DND-41 (cell line): ENCODE measurements at regions not wholly inside any gene's neighbourhood (a gene's known extent, or its start where the extent isn't known, plus 50 kb on each side); places are given as distances from the start of the nearest gene placed in this dataset.

ENCODE experiments used
- ATAC-seq: fragments of 200-7000 bp; cut with Tn5 transposase; 3 replicates; pipeline ENCODE4 v1.9.1; 2021; ENCODE audit warnings: low read depth; ENCODE audit not compliant: insufficient read depth
- DNase-seq: peaks from one replicate; pipeline ENCODE4 v3.0.0-alpha.2; 2020
- H2AFZ ChIP-seq: 2 replicates; pipeline ENCODE4 v1.6.0; 2012; ENCODE audit warnings: low read depth, low read length
- H3K27ac ChIP-seq: 2 replicates; pipeline ENCODE4 v1.5.1; 2012; ENCODE audit warnings: low read length, inconsistent platforms
- H3K27me3 ChIP-seq: fragments of 200-600 bp; sonication (generic); 2 replicates; pipeline ENCODE4 v1.6.0; 2012; ENCODE audit warnings: low read length, mild to moderate bottlenecking, inconsistent platforms; ENCODE audit not compliant: insufficient read depth, poor library complexity
- H3K36me3 ChIP-seq: 2 replicates; pipeline ENCODE4 v1.5.1; 2012; ENCODE audit warnings: low read length, inconsistent platforms; ENCODE audit not compliant: insufficient read depth
- H3K4me1 ChIP-seq: 2 replicates; pipeline ENCODE4 v1.5.1; 2012; ENCODE audit warnings: mild to moderate bottlenecking, low read length; ENCODE audit not compliant: insufficient read depth
- H3K4me2 ChIP-seq: 2 replicates; pipeline ENCODE4 v1.6.0; 2012; ENCODE audit warnings: mild to moderate bottlenecking, moderate library complexity, low read length, inconsistent platforms; ENCODE audit not compliant: insufficient read depth
- H3K4me3 ChIP-seq, 2 experiments: fragments of 200-600 bp in 1 of 2; shearing (Covaris generic) in 1 of 2; 2 replicates each; pipeline ENCODE4 v1.5.1; 2012 to 2016; ENCODE audit warnings: inconsistent platforms in 2 of 2, low read length in 2 of 2, mild to moderate bottlenecking in 2 of 2, low read depth in 1 of 2, moderate library complexity in 1 of 2
- H3K79me2 ChIP-seq: 2 replicates; pipeline ENCODE4 v1.6.0; 2012; ENCODE audit warnings: low read length, inconsistent platforms; ENCODE audit not compliant: insufficient read depth
- H3K9ac ChIP-seq: 2 replicates; pipeline ENCODE4 v1.6.0; 2012; ENCODE audit warnings: low read depth, mild to moderate bottlenecking, inconsistent platforms, low read length, moderate library complexity
- H3K9me3 ChIP-seq: 2 replicates; pipeline ENCODE4 v1.5.1; 2012; ENCODE audit warnings: low read length, moderate library complexity, mild to moderate bottlenecking, inconsistent platforms; ENCODE audit not compliant: insufficient read depth, severe bottlenecking
- H4K20me1 ChIP-seq: 2 replicates; pipeline ENCODE4 v1.6.0; 2012; ENCODE audit warnings: low read length; ENCODE audit not compliant: insufficient read depth
- EZH2 ChIP-seq: IDR thresholded peaks from 3 replicates; pipeline ENCODE4 v1.6.1; 2012; ENCODE audit warnings: borderline replicate concordance, low read depth, mild to moderate bottlenecking, moderate library complexity, low read length, inconsistent platforms; ENCODE audit not compliant: severe bottlenecking
- TF ChIP-seq, protein P1 (sequence below): IDR thresholded peaks from 2 replicates; pipeline ENCODE4 v1.5.1; 2012; ENCODE audit warnings: borderline replicate concordance, low read length, moderate library complexity, mild to moderate bottlenecking; ENCODE audit not compliant: poor library complexity, severe bottlenecking; ENCODE audit errors: extremely low read depth

DNA sequence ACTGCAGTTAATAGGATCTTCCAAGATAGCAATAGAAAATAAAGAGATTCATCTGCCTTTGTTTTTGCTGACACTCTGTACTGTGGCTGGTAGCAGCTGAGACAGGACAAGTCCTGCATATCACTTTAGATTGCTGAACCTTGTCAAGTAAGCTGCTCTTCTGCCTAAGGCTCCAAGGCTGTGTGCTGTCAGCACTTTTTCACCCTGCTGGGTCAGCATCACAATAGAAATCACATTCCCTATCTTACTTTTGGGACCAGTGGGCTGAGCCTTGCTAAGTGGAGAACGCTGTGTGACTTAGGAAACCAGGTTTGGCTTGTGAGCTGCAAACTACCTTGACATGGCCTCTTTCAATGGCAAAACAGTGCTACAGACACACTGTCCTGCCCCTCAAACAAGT, 263.9 kb downstream of the FRK start:
- Histone ChIP-seq H3K27me3 (no peaks in the 10 kb centered on the region), H3K4me3 (no peak overlapping the region), H3K4me1 (no peaks in the 10 kb centered on the region), H3K27ac (no peak overlapping the region), H3K36me3 (no peaks in the 10 kb centered on the region), H3K4me2 (no peak overlapping the region), H4K20me1 (no peaks in the 10 kb centered on the region), H3K9ac (no peak overlapping the region), H3K9me3 (no peaks in the 10 kb centered on the region), H2AFZ (no peak overlapping the region), H3K79me2 (no peaks in the 10 kb centered on the region)
- ATAC-seq: no peak
- TF ChIP-seq EZH2: no peak
- TF ChIP-seq, protein P1, sequence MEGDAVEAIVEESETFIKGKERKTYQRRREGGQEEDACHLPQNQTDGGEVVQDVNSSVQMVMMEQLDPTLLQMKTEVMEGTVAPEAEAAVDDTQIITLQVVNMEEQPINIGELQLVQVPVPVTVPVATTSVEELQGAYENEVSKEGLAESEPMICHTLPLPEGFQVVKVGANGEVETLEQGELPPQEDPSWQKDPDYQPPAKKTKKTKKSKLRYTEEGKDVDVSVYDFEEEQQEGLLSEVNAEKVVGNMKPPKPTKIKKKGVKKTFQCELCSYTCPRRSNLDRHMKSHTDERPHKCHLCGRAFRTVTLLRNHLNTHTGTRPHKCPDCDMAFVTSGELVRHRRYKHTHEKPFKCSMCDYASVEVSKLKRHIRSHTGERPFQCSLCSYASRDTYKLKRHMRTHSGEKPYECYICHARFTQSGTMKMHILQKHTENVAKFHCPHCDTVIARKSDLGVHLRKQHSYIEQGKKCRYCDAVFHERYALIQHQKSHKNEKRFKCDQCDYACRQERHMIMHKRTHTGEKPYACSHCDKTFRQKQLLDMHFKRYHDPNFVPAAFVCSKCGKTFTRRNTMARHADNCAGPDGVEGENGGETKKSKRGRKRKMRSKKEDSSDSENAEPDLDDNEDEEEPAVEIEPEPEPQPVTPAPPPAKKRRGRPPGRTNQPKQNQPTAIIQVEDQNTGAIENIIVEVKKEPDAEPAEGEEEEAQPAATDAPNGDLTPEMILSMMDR: no peak
- DNase-seq: no peak

DNA sequence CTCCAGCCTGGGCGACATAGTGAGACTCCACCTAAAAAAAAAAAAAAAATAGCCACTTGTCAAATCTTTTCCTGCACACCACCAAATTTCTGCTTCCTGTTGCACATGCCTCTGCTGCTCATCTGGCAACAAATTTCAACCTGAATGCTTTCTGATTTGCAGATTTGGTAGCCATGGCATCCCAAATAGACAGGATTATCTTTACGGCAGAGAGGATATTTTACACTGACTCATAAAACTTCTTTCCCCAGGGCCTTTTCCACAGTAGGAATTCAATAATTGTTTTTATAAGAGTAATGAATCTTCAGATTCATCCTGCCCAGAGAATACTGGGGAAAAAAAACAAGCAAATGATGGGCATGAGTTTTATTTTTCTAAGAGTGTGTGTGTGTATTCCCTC, 264.6 kb downstream of the FRK start:
- H3K4me2 ChIP-seq: no peak overlapping the region
- no peak overlapping the region for H3K4me3 ChIP-seq
- no peaks in the 10 kb centered on the region for H3K27me3 ChIP-seq
- H3K4me1 ChIP-seq: no peaks in the 10 kb centered on the region
- no peak for TF ChIP-seq EZH2
- TF ChIP-seq, protein P1: no peak
- H2AFZ ChIP-seq: no peak overlapping the region
- no peaks in the 10 kb centered on the region for H3K36me3 ChIP-seq
- no peak for ATAC-seq
- no peak overlapping the region for H3K9ac ChIP-seq
- H3K27ac ChIP-seq: no peak overlapping the region
- no peaks in the 10 kb centered on the region for H3K9me3 ChIP-seq
- no peaks in the 10 kb centered on the region for H4K20me1 ChIP-seq
- DNase-seq: no peak
- no peaks in the 10 kb centered on the region for H3K79me2 ChIP-seq

DNA sequence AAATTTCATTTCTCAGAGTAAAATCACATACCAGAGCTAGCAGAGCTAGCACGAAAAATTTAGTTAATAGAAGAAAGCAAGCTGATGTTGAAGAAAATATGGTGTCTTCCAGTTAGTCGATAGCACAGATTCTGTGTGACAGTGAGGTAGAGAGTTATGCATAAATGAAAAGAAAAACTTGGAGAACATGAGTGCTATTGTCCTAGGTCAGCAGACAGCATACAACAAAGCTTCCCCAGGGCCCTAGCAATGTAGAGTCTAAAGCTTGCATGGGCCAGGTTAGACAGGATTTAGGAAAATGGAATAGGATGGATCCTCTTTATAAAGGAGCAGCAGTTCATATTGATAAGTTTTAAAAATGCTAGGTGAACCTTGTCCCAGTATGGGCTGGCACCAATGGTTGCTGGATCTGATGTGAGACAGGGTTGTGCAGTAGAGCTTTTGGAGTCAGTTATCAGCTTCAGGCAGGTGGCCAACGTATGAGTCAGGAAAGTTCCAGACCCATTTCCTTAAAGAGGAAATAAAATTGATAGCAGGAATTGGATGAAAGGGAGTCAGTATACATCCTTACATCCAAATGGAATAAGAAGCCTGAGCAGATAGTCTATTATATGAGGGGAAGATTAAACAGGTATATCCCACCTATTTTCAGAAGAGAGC, 277.2 kb downstream of the FRK start:
- Histone ChIP-seq H3K9ac (no peak overlapping the region), H3K9me3 (no peaks in the 10 kb centered on the region), H3K79me2 (no peaks in the 10 kb centered on the region), H4K20me1 (no peaks in the 10 kb centered on the region), H3K4me3 (no peak overlapping the region), H3K4me1 (no peaks in the 10 kb centered on the region), H3K4me2 (no peak overlapping the region), H3K27ac (no peak overlapping the region), H3K27me3 (no peaks in the 10 kb centered on the region), H3K36me3 (no peaks in the 10 kb centered on the region), H2AFZ (no peak overlapping the region)
- no peak for ATAC-seq
- DNase-seq: no peak
- no peak for TF ChIP-seq EZH2
- TF ChIP-seq, protein P1: no peak
